Limb (tissue), 2 donors: ENCODE measurements at regions not wholly inside any gene's neighbourhood (a gene's known extent, or its start where the extent isn't known, plus 50 kb on each side); places are given as distances from the start of the nearest gene placed in this dataset.
"Not testable (repeated sequence)": the region's sequence is repeated elsewhere in the genome, so short reads cannot be mapped to it uniquely, and the experiment has no call there.

Experiments used
- DNase-seq, 2 donors: peaks; one replicate each; pipeline ENCODE4 v3.0.0-alpha.2; 2016; ENCODE audit errors: extremely low spot score in 2 of 2

- no peak for DNase-seq
Measured at GRCh38 chr2:2727876-2728511, 396.9 kb upstream of the MYT1L start.

GRCh38 chr2:2726163-2726562, 395.1 kb upstream of the MYT1L start:
- no peak for DNase-seq

- DNase-seq, result no peak
Measured at GRCh38 chr2:2723064-2723463, 392.0 kb upstream of the MYT1L start.

GRCh38 chr2:2721296-2721835, 390.3 kb upstream of the MYT1L start:
- no peak for DNase-seq

- not testable (repeated sequence) for DNase-seq
Measured at GRCh38 chr2:2720806-2721205, 389.7 kb upstream of the MYT1L start.

- DNase-seq, result no peak
Measured at GRCh38 chr2:2720351-2720750, 389.3 kb upstream of the MYT1L start.

GRCh38 chr2:2719781-2720180, 388.7 kb upstream of the MYT1L start:
- DNase-seq, result no peak

- DNase-seq, result peak in 1 of 2 donors; percentile 17
Measured at GRCh38 chr2:2719015-2719414, 387.9 kb upstream of the MYT1L start.

GRCh38 chr2:2717406-2717805, 386.3 kb upstream of the MYT1L start:
- no peak for DNase-seq

- DNase-seq, result no peak
Measured at GRCh38 chr2:2716771-2717170, 385.7 kb upstream of the MYT1L start.

GRCh38 chr2:2715036-2715818, 384.2 kb upstream of the MYT1L start:
- no peak for DNase-seq

- no peak for DNase-seq
Measured at GRCh38 chr2:2714408-2714807, 383.3 kb upstream of the MYT1L start.

GRCh38 chr2:2709431-2709770, 378.3 kb upstream of the MYT1L start:
- no peak for DNase-seq

- DNase-seq, result no peak
Measured at GRCh38 chr2:2708575-2709430, 377.7 kb upstream of the MYT1L start.

GRCh38 chr2:2707206-2707991, 376.3 kb upstream of the MYT1L start:
- DNase-seq, result no peak

GRCh38 chr2:2706306-2706705, 375.2 kb upstream of the MYT1L start:
- no peak for DNase-seq

GRCh38 chr2:2705871-2706270, 374.8 kb upstream of the MYT1L start:
- DNase-seq, result no peak

GRCh38 chr2:2704428-2705090, 373.5 kb upstream of the MYT1L start:
- DNase-seq, result no peak

- no peak for DNase-seq
Measured at GRCh38 chr2:2703762-2704427, 372.8 kb upstream of the MYT1L start.

GRCh38 chr2:2703172-2703571, 372.1 kb upstream of the MYT1L start:
- no peak for DNase-seq
